Body of pancreas (tissue), 4 donors: ENCODE measurements at regions not wholly inside any gene's neighbourhood (a gene's known extent, or its start where the extent isn't known, plus 50 kb on each side); places are given as distances from the start of the nearest gene placed in this dataset.

Experiments
- ATAC-seq: fragments of 150-250 bp; one replicate; pipeline ENCODE4 v1.9.1; 2016
- DNase-seq, 4 donors: peaks; one replicate each; pipeline ENCODE4 v3.0.0-alpha.2; 2019
- H3K27ac ChIP-seq, 4 donors: fragments of 200-600 bp; sonication (generic); 1 replicate in 3 of 4; 2 replicates in 1 of 4; pipeline versions ENCODE4 v1.5.1 to v1.6.1; 2016 to 2019; ENCODE audit warnings: mild to moderate bottlenecking in 1 of 4, mixed read lengths in 1 of 4, moderate library complexity in 1 of 4
- H3K27me3 ChIP-seq, 2 donors: fragments of 200-600 bp; sonication (generic); one replicate each; pipeline ENCODE4 v1.6.0; 2016; ENCODE audit warnings: mild to moderate bottlenecking in 1 of 2
- H3K36me3 ChIP-seq, 2 donors: fragments of 200-600 bp; sonication (generic); replicated peaks in 1 of 2; 2 replicates each; pipeline ENCODE4 v1.5.1; 2016; ENCODE audit warnings: low read depth in 2 of 2; ENCODE audit not compliant: insufficient read depth in 1 of 2
- H3K4me1 ChIP-seq: fragments of 200-600 bp; sonication (generic); one replicate; pipeline ENCODE4 v1.6.0; 2016
- H3K4me3 ChIP-seq, 2 donors: fragments of 200-600 bp; sonication (generic); 1 replicate in 1 of 2; 2 replicates in 1 of 2; pipeline ENCODE4 v1.5.1; 2016 to 2019
- H3K9me3 ChIP-seq, 3 donors: fragments of 200-600 bp; sonication (generic); 1 replicate in 2 of 3; 2 replicates in 1 of 3; pipeline ENCODE4 v1.5.1; 2016
- POLR2A ChIP-seq, 3 donors: fragments of 450-650 bp; IDR thresholded peaks; one replicate each; pipeline ENCODE4 v1.6.1; 2016; ENCODE audit warnings: antibody characterized with exemption in 3 of 3, mild to moderate bottlenecking in 2 of 3
- WGBS, 2 donors: methylation state at CpG; one replicate each; pipeline ENCODE4 v1.1.5; 2017; 5-methylcytosine and 5-hydroxymethylcytosine counted together
- intact Hi-C: fragments of 100-400 bp; cut with DNase I; formaldehyde crosslinking; loops from one replicate; pipeline ENCODE4 v1.15.1; 2023
- TF ChIP-seq, protein P1 (sequence below), 7 experiments: fragments of 450-650 bp in 4 of 7; fragments of 200-600 bp in 3 of 7; sonication (generic) in 3 of 7; IDR thresholded peaks; one replicate each; pipeline ENCODE4 v1.5.1; 2016 to 2019; ENCODE audit warnings: antibody characterized with exemption in 7 of 7

DNA sequence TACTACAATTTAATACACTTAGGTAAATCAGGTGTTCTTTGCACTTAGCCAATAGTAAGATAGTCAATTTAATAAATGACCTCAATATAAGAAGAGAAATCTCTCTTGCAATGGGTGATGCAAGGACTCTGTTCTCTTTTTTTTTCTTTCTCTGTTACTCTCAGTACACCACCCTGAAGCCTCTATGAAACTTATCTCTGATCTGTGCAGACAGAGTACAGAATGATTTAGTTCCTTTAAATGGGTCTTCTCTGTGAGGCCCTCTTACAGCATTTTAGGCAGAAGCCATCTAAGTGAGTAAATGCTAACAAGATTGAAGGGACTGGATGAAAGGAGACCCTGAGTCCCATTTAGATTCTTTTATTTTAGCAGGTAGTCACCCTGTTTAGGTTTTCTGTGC, 312.8 kb downstream of the RFPL4B start:
- no peaks in the 10 kb centered on the region for H3K27me3 ChIP-seq
- TF ChIP-seq POLR2A (IDR thresholded peaks at IDR 0.05): no peak
- TF ChIP-seq, protein P1, sequence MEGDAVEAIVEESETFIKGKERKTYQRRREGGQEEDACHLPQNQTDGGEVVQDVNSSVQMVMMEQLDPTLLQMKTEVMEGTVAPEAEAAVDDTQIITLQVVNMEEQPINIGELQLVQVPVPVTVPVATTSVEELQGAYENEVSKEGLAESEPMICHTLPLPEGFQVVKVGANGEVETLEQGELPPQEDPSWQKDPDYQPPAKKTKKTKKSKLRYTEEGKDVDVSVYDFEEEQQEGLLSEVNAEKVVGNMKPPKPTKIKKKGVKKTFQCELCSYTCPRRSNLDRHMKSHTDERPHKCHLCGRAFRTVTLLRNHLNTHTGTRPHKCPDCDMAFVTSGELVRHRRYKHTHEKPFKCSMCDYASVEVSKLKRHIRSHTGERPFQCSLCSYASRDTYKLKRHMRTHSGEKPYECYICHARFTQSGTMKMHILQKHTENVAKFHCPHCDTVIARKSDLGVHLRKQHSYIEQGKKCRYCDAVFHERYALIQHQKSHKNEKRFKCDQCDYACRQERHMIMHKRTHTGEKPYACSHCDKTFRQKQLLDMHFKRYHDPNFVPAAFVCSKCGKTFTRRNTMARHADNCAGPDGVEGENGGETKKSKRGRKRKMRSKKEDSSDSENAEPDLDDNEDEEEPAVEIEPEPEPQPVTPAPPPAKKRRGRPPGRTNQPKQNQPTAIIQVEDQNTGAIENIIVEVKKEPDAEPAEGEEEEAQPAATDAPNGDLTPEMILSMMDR (IDR thresholded peaks at IDR 0.05): no peak
- intact Hi-C loops: no loop called here
- no peaks in the 10 kb centered on the region for H3K36me3 ChIP-seq
- DNase-seq (no peak), ATAC-seq (no peak)
- H3K9me3 ChIP-seq: no peaks in the 10 kb centered on the region
- no peak overlapping the region for H3K4me3 ChIP-seq
- no peak overlapping the region for H3K27ac ChIP-seq
- H3K4me1 ChIP-seq: no peaks in the 10 kb centered on the region

DNA sequence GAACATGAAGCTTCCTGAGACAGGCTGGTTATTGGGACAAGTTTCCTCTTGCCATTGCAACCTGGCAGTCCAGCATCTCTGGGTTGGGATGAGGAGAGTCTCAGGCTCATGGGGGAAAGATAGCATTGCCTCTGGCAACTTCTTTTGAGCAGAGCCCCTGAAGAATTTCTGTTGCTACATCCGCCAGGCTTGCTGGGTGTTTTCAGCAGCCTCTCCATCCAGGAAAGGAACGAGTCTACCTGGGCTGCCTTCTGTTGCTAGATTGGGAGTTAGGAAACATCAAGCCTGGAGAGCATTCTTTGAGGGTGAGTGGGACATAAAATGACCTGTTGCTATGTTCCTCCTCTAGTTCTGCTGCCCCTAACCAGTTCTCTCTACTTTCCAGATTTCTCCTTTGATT, 313.5 kb downstream of the RFPL4B start:
- DNase-seq (no peak), ATAC-seq (no peak)
- intact Hi-C loops: no loop called here
- no peaks in the 10 kb centered on the region for H3K27me3 ChIP-seq
- 64 to 71% methylated on average over 2 of the region's 2 CpGs for WGBS, 2 donors
- no peaks in the 10 kb centered on the region for H3K36me3 ChIP-seq
- no peak overlapping the region for H3K4me3 ChIP-seq
- H3K27ac ChIP-seq: no peak overlapping the region
- H3K9me3 ChIP-seq: no peaks in the 10 kb centered on the region
- H3K4me1 ChIP-seq: no peaks in the 10 kb centered on the region
- TF ChIP-seq POLR2A (IDR thresholded peaks at IDR 0.05): no peak
- TF ChIP-seq, protein P1 (IDR thresholded peaks at IDR 0.05): no peak

DNA sequence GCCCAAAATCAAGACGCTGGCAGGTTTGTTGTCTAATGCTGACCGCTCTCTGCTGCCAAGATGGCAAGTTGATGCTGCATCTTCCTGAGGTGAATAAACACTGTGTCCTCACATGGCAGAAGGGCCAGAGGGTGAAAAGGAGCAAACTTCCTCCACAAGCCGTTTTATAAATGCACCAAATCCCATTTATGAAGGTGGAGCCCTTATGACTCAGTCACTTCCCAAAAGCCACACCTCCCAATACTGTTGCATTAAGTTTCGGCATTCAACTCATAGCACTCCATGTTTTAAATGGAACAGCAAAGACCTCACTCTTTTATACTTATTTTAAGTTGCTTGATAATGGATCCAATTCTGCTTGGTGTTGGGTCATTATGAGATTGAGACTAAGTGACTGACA, 316.6 kb downstream of the RFPL4B start:
- Histone ChIP-seq H3K4me3 (no peak overlapping the region), H3K9me3 (no peaks in the 10 kb centered on the region), H3K4me1 (no peaks in the 10 kb centered on the region), H3K36me3 (no peaks in the 10 kb centered on the region), H3K27ac (no peak overlapping the region), H3K27me3 (no peaks in the 10 kb centered on the region)
- WGBS, 2 donors: 72 to 82% methylated on average over 4 of the region's 4 CpGs
- no peak for DNase-seq
- TF ChIP-seq POLR2A (IDR thresholded peaks at IDR 0.05): no peak
- TF ChIP-seq, protein P1 (IDR thresholded peaks at IDR 0.05): no peak
- no peak for ATAC-seq
- intact Hi-C loops: no loop called here

DNA sequence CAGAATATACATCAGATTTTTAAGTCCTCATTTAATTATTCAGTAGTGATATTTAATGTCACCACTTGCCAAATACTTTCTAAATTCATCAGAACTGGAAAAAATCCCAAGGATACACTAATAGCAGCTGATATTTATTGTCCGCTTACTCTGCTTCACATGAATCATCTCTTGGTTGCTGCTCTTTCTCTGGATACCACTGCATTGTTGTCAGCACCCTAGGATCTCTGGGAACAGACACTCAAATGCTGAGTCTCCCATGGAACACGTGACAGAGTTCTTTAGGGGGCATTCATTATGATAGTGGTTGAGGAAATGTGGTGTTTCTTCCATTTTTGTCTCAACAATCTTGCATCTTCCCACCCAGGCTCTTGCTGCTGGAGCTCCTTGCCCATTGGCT, 318.0 kb downstream of the RFPL4B start:
- no peaks in the 10 kb centered on the region for H3K36me3 ChIP-seq
- no peaks in the 10 kb centered on the region for H3K27me3 ChIP-seq
- no peak for ATAC-seq
- no peaks in the 10 kb centered on the region for H3K4me1 ChIP-seq
- H3K27ac ChIP-seq: no peak overlapping the region
- 65 to 78% methylated on average over 2 of the region's 2 CpGs for WGBS, 2 donors
- DNase-seq: no peak
- TF ChIP-seq, protein P1 (IDR thresholded peaks at IDR 0.05): no peak
- no peak for TF ChIP-seq POLR2A (IDR thresholded peaks at IDR 0.05)
- no peaks in the 10 kb centered on the region for H3K9me3 ChIP-seq
- no peak overlapping the region for H3K4me3 ChIP-seq
- intact Hi-C loops: no loop called here

DNA sequence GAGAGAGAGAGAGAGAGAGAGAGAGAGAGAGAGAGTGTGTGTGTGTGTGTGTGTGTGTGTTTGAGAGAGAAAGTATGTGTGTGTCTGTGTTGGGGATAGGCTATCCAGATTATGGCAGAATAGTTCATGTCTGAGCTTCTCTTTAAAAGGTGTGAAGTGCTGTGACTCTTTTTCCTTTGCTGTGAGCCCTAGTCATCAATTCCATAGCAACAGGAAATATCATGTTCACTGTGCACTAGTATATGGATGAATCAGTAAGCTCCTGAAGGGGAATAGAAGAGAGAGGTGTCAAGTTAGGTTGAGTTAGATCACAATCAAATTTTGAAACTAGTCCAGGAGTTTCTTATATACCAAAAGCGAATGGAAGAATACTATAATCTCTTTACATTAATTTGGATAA, 318.7 kb downstream of the RFPL4B start:
- H3K36me3 ChIP-seq: no peaks in the 10 kb centered on the region
- no peak overlapping the region for H3K27ac ChIP-seq
- H3K27me3 ChIP-seq: no peaks in the 10 kb centered on the region
- TF ChIP-seq, protein P1 (IDR thresholded peaks at IDR 0.05): no peak
- no peak for TF ChIP-seq POLR2A (IDR thresholded peaks at IDR 0.05)
- ATAC-seq: no peak
- WGBS, 2 donors: 71 to 82% methylated on average over 1 of the region's 1 CpG
- intact Hi-C loops: no loop called here
- H3K4me3 ChIP-seq: no peak overlapping the region
- H3K9me3 ChIP-seq: no peaks in the 10 kb centered on the region
- no peak for DNase-seq
- no peaks in the 10 kb centered on the region for H3K4me1 ChIP-seq
